T follicular helper cell (primary cell): ENCODE measurements at regions not wholly inside any gene's neighbourhood (a gene's known extent, or its start where the extent isn't known, plus 50 kb on each side); places are given as distances from the start of the nearest gene placed in this dataset.
"Not testable (repeated sequence)": the region's sequence is repeated elsewhere in the genome, so short reads cannot be mapped to it uniquely, and the experiment has no call there.

Experiments used
- DNase-seq: peaks from one replicate; pipeline ENCODE4 v3.0.0-alpha.2; 2020; ENCODE audit warnings: low read depth

DNA sequence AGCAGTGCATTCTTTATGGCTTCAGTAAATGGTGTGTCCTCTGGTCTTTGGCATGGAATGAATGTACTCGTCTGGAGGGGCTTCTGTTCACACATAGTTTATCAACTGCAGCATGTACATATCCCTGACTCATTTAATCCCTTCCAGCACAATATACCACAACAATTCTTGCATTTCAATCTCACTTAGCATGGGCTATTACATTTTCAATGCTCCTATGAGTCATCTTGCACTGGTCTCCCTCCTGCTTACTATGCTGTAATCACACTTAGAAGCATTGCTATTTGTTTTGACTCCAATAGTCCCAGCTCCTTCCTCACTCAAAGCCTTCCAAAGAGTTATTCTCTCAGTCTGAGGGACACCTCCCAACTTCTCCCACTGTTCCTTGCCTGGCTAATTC lies 180.9 kb upstream of the NUDT10 start:
- no peak for DNase-seq

DNA sequence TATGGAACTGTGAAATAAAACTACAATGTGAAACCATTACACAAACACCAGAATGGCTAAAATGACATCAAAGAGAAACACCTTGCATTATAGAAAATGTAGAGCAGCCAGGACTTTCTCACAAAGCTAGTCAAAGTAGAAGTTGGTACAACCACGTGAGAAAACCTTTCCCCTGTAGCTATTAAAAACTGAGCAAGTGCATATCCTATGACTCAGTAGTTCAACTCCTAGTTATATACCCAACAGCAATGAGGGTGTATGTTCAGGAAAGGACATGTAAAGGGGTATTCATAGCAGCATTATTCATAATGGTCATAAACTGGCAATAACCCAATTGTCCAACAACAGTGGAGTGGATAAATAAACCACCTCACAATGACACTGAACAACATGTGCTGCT lies 177.5 kb upstream of the NUDT10 start:
- DNase-seq, result no peak

DNA sequence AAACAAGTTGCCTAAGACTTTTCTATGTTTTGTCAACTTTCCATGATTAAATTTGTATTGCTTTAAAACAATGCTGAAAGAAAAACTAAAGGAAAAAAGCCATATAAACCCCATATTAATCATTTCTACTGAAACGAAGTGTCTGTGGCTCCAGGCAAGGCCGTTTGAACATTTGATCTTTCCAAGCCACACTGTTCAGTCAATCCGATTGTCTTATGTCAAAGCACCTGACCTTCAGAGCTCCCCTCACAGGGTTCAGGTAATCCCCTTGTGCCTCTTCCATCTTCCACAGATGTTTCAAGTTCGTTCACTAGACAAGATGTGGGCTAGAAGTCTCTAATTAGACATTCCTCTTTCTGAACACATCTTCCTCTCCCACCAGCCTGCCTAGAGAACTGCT lies 177.1 kb upstream of the NUDT10 start:
- DNase-seq, result no peak

DNA sequence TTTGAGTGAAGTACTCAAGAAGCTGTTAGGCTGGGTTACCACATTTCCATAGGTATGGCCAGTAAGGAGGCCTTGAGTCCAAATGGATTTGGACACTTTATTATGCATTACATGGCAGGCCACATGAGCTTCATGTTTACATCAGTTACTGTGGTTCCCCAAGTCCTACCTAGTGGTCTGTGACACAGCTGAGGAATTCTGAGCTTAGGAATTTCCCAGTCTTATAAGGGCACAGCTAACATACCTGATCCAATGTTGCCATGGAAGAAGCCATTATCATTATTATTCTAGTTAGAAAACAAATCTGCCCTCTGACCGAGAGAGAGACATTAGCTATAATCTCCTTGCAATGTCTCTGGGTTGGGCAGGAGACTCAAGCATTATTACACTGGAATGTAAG lies 174.4 kb upstream of the NUDT10 start:
- DNase-seq, result no peak

DNA sequence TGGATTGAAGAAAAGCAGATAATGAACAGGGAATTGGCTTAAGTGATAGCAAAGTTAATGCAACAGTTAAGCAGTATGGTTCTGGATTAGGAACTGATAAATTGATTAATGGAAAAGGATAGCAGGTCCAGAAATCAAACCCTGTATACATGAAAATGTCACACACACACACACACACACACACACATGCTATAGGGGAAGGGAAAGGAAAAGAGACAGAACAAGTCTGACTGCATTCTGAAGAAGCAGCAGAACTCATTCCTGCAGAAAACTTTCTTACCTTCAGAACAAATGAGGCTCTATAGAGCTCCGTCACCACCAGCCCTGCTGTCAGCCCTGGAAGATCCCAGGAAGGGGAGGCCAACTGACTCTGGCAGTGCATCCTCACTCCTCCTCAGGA lies 173.2 kb upstream of the NUDT10 start:
- DNase-seq, result not testable (repeated sequence)

DNA sequence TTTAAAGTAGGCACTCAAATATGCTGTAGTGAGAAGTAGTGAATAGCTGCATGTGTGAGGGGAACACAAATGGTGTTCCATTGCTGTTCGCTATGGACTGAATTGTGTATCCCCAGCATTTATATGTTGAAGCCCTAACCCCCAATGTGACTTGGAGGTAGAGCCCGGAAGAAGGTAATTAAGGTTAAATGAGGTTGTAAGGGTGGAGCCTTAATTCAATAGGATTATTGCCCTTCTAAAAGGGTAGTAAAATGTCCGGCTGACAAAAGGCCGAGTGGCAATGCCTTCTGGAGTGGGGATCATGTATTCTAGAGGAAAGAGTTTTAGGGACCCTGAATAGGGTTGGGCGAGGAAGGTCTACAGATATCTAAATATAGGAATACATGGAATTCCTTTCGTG lies 168.9 kb upstream of the NUDT10 start:
- no peak for DNase-seq

DNA sequence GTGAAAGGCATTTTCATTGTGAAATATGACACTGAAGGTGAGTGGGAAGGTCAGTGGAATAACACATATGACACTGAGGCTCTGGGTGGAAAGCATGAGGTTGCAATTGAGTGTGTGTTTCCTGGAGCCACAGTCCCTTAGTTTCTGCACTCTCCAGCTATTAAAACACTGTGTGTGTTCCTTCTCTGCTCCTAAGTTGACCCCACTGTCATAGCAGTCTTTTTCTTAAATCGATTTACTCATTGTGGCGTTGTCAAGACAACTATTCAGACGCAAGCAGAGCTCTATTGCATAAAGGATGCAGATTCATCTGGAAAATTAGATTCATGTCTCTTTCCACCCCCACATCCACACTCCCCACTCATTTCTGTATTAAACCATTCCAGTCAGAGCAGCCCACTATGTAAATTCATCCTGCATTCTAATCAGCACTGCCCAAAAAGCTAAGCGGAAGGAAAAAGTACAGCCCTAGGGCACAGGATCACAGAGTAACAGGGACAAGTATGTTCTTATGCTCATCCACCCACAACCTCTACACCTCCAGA lies 154.2 kb upstream of the NUDT10 start:
- DNase-seq, result not testable (repeated sequence)

DNA sequence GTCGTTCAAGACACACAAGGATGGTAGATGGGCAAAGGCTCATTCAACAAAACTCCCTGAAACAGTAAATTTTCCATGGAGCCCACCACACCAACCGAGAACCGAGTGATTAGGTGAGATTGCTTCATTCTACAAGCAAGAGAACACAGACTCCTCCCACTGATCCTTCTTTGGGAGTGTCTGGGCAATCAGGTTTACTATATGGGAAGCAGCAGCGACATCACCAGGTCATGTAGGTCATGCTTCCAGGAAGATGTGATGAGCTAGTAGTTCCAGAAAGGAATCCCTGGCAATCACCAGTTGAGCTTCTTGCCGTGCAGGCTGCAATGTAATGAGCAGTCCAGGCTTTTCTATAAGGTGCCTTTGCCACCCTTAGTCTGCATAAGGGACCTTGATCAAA lies 152.8 kb upstream of the NUDT10 start:
- DNase-seq, result not testable (repeated sequence)

DNA sequence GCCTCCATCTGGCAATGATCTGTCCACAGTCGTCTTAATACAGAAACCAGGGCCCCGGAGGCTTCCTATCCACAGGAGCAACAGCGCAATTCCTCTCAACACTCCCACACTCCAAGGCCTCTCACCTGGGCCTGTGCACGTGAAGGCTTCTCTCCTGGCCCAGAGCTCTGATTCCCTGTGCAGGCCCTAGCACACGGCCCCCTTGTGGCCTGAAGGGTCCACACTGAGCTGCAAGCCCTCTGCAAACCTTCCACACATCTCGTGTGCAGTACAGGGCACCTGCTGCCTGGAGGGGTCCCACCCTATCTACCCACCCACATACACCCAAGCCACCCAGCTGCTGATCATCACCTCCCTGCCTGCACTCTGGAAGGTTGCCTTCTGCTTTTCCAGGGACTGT lies 150.1 kb upstream of the NUDT10 start:
- DNase-seq, result no peak

DNA sequence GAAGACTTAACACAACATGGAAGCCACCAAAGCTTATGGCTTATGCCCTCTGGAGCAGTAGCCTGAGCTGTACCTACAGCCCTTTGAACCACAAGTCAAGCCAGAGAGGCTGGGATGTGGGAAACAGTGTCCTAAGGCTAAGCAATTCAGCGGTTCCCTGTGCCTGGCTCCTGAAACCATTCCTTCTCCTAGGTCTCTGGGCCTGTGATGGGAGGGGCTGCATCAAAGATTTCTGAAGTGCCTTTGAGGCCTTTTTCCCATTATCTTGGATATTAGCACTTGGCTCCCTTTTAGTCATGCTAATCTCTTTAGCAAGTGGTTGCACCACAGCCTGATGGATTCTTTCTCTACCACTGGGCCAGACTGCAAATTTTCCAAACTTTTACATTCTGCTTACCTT lies 140.5 kb upstream of the NUDT10 start:
- no peak for DNase-seq

DNA sequence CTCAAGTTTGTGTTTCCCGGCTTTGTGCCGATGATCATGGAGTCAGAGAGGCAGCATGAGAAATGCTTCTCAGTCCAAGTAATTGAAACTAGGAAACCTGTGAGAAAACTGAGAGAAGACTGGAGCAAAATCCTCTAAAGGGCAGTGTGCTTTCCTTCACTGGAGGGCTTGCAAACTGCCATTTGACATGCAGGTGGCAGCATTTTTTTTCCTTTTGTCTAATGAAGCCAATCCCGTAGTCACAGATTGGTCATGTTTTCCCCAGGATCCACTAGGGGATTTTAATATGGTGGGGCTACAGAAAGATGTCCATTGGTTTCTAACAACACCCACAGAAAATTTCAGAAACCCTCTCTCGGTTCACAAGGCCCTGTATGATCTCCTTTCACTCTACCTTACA lies 117.4 kb upstream of the NUDT10 start:
- no peak for DNase-seq

DNA sequence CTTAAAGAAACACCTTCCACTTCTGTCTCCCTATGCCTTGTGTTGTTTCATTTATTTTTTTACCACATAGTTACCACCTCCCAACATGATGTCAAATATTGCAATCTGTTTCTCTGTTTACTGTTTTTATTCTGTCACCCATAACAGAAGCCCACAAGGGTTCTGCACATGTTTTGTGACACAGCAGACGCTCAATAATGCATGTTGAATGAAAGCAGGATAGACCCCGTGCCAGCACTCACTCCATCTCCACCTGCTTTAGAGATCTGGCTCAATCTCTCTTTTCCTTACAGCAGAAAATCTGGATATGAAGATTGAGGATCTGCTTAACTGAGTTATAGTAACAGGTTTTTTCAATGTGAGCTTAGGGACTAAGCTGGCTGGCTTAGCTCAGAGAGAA lies 116.8 kb upstream of the NUDT10 start:
- DNase-seq, result no peak

DNA sequence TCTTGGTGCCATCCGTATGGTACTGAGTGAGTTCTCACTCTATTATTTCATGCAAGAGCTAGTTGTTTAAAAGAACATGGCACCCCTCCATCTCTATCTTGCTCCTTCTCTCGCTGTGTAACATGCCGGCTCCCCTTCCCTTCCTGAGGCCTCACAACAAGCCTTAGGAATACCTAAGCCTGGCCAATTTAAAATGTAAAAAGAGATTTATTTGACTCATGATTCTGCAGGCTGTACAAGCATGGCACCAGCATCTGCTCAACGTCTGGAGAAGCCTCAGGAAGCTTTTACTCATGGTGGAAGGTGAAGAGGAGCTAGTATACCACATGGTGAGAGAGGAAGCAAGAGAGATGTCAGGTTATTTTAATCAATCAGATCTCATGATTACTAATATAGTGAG lies 90.4 kb upstream of the NUDT10 start:
- no peak for DNase-seq

DNA sequence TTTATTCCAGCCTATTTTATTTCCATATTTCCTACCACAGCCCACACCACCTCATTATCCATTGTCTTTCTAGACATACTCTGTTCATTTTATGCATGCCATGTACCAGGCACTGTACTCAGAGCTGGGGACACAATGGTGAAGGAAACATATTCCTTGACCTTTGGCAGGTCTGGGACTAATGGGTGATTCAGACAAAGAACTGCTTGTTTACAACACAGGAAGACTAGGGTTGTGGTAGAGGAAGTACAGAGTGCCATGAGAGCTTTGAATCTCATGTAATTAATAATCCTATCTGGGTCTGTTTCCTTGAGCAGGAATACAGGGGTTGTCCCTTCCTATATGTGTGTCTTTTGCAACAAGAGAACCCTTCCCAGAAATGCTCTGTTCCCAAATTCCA lies 75.1 kb upstream of the NUDT10 start:
- DNase-seq, result no peak

DNA sequence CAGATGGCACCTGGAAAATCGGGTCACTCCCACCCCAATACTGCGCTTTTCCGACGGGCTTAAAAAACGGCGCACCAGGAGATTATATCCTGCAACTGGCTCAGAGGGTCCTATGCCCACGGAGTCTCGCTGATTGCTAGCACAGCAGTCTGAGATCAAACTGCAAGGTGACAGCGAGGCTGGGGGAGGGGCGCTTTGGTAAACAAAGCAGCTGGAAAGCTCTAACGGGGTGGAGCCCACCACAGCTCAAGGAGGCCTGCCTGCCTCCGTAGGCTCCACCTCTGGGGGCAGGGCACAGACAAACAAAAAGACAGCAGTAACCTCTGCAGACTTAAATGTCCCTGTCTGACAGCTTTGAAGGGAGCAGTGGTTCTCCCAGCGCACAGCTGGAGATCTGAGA lies 70.4 kb upstream of the NUDT10 start:
- not testable (repeated sequence) for DNase-seq

DNA sequence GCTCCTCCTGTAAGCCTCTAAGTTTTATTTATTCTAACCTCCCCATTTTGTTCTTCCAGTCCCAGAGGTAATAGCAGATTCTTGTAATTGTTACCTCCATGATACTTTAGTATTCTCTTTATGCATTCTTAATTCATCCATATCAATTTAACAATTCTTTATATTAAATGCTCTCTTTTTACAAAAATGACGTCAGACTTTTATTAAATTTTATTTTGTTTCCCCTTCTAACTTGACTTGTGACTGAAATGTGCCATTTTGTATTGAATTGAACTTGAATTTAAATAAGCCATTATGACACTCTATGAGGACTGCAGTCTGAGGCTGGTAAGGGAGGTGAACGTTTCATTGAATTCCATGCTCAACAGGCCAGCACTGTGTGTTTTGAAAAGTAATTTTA lies 60.0 kb upstream of the NUDT10 start:
- no peak for DNase-seq

DNA sequence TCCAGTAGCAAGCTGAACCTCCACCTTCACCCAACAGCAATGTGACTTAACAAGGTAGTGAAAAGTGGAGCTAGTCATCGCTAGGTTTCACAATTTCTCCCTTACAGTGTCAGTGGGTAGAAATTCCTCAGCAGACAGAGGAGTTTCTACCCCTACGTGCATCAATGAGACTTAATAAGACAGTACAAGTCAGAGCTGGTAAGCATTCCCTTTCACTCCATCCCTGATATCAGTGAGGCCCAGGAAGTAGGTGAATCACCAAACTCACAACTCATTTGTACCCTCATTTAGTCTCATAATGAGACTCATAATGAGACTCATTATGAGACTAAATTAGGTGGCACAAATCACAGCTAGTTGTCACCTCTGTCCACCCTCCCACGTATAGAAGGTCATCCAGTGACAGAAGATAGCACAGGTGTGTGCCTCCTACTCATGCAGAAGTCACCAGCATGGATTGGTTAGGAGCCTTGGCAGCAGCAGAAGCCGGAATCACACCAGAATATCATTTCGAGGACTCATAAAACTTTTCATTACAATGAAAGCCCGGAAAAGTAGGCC lies 50.8 kb upstream of the NUDT10 start:
- no peak for DNase-seq
